Suppressor macrophage (primary cell): ENCODE measurements at regions not wholly inside any gene's neighbourhood (a gene's known extent, or its start where the extent isn't known, plus 50 kb on each side); places are given as distances from the start of the nearest gene placed in this dataset.

Experiments used
- DNase-seq, 4 experiments: peaks; one replicate each; pipeline ENCODE4 v3.0.0-alpha.2; 2020 to 2022

- no peak for DNase-seq
These were observed 120.5 kb upstream of the SLC14A2 start for GRCh38 chr18:45494811-45495210.

- DNase-seq = no peak
These were observed 118.5 kb upstream of the SLC14A2 start for GRCh38 chr18:45496741-45497140.

DNA sequence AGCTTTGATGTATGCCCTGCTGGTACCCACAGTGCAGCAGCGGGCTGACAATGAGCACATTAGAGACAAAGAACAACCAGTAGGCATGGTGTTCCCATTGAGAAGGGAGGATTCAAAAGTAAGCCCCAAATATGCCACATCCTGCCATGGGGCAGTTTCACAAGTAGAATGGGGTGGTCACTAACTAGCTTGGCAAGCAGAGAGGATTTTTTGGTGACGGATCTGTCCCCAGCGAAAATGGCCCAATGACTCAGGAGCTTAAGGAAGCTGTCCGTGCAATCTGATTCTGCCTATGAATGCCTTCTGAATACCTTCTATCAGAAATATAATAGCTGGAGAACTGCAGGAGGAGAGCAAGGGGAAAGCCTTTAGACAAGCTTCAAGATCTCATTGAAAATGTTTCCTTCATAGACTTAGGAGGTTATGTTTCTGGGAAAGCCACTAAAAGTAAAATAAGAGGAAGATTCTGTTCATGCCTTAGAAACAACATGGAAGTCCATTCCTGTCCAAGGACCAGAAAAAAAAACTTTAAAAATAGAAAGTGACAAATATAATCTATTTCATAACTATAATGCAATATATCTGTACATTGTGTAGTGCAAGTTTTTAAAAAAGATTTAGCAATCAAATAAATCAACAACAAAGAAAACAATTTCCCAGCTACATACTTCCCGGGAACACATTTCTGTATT is 117.5 kb upstream of the SLC14A2 start:
- no peak for DNase-seq

- DNase-seq = no peak
These were observed 117.0 kb upstream of the SLC14A2 start for GRCh38 chr18:45498287-45498658.

- DNase-seq = no peak
These were observed 111.3 kb upstream of the SLC14A2 start for GRCh38 chr18:45503990-45504389.

DNA sequence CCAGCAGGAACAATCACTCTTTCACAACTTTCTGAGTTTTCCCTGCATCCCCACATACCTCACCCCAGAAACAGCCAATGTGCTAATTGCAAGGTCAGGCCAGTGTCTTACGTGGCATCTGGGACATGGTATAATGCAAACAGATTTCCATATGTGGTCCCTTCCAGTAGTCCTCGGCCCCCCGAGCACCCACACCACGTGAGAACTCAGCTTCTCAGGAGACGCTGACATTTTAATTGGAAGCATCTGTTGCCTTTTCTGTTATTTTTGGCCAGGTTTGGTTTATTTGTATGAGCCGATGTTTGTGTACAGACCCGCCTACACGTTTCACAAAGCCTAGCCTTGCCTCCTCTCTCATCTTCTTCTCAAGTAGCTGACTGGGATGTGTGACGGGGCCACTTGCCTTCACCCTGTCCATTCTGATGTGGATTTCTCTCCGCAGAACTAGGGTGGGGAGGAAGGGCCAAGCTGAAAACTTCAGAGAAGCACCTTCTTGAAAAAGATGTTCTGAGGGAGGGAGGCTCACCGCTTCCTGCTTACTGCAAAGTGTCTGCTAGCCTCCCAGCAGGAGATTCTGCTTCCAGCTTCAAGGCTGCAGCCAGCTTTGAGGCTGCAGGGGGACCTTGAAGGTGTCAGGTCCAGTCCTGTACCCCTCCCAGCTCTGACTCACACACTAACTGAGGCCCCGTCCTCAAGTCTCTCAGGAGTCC is 109.6 kb upstream of the SLC14A2 start:
- no peak for DNase-seq

DNA sequence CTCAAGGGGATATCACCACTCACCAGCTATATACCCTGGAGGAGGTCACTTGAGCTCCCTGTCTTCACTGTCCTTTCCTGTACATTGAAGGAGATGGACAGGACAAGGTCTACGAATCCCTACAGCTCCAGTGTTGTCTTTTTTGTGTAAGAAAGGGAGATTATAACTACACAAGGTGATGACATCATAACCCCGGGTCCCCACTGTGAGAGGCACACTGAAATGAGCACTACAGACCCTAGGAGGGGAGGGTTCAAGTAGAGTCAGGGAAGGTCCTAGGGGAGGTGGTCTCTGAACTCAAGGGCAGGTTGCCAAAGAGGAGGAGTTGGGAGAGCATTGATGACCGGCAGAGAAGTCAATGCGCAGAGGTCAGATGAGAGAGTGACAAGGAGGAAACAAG is 108.3 kb upstream of the SLC14A2 start:
- DNase-seq = no peak

- DNase-seq = no peak
These were observed 105.7 kb upstream of the SLC14A2 start for GRCh38 chr18:45509535-45509934.

- no peak for DNase-seq
These were observed 104.6 kb upstream of the SLC14A2 start for GRCh38 chr18:45510656-45511055.

DNA sequence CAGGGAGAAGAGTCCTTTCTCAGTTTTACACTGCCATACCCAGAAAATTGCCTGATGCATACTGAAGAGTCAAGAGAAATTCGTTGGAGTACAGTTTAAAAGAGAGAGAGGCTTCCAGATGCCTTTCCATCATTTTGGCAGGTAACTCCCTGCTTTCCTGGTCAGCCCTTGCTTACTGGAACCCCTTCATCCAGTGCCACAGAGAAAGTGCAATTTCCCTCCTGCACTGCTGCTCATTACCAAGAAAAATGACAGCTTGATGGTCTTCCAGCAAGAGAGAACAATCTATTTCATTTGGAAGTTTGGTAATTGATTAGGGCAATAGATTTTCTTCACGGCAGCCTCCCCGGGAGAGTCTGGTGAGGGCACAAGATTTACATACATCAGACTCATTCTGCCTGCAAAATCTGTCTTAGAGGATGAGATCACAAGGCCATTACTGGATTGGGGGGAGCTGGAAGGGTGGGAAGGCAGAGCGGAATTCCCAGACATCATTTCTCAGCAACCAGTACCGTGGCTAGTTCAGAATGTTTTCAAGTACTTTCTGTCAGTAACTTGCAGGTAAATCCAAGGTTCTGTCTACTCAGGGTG is 102.8 kb upstream of the SLC14A2 start:
- DNase-seq = no peak

GRCh38 chr18:45517181-45517741 is 98.0 kb upstream of the SLC14A2 start:
- no peak for DNase-seq

DNA sequence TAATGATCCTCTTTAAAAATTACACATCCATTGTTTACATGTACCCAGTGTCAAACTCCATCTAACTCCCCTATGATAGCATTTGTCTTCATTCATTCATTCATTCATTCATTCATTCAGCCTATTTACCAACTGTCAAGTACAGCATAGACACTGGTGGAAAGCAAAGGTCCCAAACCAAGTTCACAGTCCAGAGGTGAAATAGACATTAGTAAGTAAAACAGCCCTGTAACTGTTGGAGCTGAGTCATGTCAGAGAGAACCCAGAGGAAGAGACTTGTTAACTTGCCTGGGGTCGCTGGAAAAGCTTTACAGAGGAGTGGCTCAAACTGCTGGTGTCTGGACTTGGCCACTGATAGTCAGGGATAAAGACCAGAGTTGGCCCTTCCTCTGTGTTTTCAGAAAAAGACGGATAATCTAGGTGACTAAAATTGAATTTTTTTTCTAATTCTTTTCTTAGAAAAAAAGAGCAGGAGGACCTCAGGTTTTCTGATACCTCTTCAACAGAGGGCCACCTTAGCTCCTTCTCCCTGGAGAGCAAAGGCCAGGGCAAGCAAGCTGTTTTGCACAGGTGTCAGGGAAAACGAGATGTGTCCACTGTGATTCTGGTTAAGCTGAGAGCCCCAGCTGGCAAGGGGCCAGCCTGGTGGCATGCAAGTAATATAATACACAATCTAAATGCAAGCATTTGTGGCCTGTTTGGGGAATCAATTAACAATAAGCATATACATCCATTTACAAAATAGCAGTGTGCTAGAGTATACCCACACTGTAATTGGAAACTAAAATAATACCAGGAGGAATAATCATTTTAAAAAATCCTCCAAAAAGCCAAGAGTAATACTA is 96.7 kb upstream of the SLC14A2 start:
- DNase-seq = no peak

DNA sequence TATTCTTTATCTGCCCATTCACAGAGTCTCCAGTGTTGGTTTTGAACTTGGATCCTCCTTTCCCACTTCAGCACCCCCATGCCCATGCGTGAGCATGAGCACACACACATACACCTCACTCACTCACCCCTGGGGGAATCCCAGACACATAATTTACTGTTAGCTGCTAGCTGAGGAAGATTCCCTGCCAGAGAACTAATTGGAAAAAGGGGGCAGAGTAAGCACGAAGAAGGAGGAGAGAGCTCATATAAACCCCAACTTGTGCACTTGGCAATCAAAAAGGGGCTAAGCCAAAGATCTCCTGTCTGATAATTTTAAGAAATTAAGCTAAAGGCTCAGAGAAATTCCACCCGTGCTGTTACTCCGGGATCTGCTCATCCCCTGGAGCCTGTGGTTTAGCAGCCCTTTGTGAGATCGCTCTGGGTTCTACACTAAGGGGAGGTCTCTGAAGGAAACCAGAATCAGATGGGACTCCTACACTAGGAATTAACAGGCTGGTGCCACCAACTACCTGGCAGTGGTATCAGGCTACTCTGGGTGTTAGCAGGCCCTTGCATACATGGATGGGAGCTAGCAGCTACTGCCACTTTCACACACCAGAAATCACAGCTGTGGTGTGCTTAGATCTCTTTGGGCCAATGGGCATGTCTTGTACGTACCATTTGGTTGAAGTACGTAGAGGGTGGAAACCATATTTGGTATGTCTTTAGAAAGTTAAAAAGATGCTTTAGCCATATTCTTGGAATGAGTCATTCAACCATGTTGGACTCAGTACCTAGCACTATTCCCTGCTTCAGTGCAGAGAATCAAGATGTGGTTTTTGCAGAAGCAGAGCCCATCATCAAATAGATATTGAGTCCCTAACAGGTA is 95.6 kb upstream of the SLC14A2 start:
- DNase-seq = no peak

DNA sequence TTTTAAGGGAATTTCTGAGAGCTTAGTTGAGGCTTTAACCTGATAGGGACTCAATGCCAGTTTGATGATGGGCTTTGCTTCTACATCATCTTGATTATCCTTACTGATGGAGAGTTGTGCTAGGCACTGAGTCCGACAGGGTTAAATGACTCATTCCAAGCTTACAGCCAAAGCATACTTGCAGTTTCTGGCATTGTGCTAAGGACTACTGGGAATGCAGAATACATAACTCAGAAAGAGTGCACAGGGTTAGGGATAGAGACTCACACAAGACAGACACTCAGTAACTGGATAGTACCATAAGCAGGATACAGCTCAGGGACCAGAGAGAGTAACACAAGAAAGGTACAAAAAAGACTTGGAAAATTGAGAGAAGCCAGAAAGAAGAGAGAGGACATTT is 94.1 kb upstream of the SLC14A2 start:
- DNase-seq = no peak

GRCh38 chr18:45521777-45522176 is 93.5 kb upstream of the SLC14A2 start:
- DNase-seq = no peak

GRCh38 chr18:45522371-45522770 is 92.9 kb upstream of the SLC14A2 start:
- no peak for DNase-seq

DNA sequence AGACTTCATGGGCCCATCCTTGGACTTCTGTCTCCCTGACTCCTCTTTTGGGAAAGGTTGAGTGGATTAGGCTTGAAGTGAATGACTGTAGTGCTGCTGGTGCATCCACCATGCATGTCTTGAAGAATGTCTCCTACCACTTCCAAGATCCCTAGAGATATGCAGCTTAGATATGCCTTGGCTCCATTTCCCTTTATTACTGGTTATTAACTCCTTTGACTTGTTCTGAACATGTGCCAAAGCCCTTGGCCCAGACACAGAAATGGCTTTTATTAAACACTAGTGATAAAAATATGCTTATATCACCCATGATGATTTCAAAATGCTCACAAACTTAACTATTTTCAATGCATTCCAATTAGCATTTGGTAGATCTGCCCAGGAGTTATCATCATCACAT is 90.0 kb upstream of the SLC14A2 start:
- DNase-seq = no peak

- DNase-seq = no peak
These were observed 89.0 kb upstream of the SLC14A2 start for GRCh38 chr18:45526114-45526841.

DNA sequence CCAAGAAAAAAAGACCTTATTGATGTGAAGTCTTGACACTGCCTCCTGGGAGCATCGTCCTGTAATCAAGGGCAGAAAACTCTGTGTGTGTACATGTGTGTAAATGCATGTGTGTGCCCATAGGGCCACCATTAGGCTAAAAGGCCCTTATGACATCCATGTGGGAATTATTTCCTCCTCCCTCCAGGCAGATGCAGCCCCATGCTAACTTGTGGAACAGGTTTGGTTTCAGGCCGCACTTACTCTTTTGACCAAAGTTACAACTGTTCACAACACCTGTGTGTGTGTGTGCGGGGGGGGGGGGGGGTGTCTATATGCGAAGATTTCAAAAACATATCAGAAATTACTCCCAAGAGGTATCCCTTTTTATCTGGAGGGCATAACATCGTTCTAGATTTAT is 87.4 kb upstream of the SLC14A2 start:
- no peak for DNase-seq

DNA sequence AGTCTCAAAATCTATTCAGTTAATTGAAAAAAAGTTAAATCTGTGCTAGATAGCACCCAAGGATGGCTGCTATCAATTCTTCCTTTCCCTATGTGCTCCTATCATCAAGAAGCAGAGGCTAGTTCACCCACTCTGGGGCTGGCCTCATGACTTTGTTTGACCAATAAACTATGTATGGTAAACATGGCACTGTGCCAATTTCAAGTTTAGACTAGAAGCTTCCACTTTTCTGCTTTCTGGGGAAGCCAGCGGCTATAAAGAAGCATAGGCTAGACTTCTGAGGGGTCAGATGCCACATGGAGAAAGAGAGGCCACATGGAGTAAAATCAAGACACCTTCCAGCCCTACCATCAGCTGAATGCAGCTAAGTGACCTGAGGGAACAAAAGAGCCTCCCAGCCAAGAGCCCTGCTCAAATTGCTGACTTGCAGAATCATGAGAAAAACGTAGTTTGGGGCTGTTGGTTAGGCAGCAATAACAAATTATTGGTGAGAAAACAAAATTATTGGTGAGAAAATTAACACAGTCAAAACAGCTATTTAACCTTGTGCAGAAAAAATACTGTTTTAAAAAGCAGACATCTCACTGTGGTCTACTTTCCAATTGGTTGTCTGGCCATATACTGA is 86.5 kb upstream of the SLC14A2 start:
- peak in 1 of 4 experiments; percentile 5 for DNase-seq

DNA sequence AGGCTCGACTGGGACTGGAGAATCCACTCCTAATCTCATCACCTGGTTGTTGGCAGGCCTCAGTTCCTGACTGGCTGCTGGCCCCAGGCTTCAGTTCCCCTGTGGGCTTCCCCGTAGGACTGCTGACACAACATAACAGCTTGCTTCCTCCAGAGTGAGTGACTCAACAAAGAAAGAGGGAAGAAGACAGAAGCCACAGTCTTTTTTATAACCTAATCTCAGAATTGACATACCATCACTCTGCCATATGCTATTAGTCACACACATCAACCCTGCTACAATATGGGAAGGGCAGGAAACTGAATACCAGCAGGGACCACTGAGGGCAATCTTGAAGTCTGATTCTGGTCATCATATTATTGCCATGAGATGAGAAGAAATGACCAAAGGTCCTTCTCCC is 76.8 kb upstream of the SLC14A2 start:
- DNase-seq = peak in 3 of 4 experiments; percentile 11 to 13 (median 13)
